Thoracic aorta (tissue), 2 donors: ENCODE measurements at regions not wholly inside any gene's neighbourhood (a gene's known extent, or its start where the extent isn't known, plus 50 kb on each side); places are given as distances from the start of the nearest gene placed in this dataset.

ENCODE experiments used
- ATAC-seq: fragments of 150-250 bp; one replicate; pipeline ENCODE4 v1.8.0; 2017; ENCODE audit warnings: low read depth; ENCODE audit not compliant: insufficient number of reproducible peaks, low FRiP score
- DNase-seq: peaks from one replicate; pipeline ENCODE4 v3.0.0-alpha.2; 2020; ENCODE audit warnings: low spot score
- H3K27ac ChIP-seq, 2 donors: fragments of 200-600 bp; sonication (generic); 1 replicate in 1 of 2; 2 replicates in 1 of 2; pipeline ENCODE4 v1.5.1; 2016; ENCODE audit warnings: mild to moderate bottlenecking in 2 of 2, moderate library complexity in 2 of 2
- H3K27me3 ChIP-seq: fragments of 200-600 bp; sonication (generic); replicated peaks from 2 replicates; pipeline ENCODE4 v1.6.0; 2016; ENCODE audit warnings: mild to moderate bottlenecking; ENCODE audit not compliant: insufficient read depth
- H3K36me3 ChIP-seq: fragments of 200-600 bp; sonication (generic); one replicate; pipeline ENCODE4 v1.5.1; 2016
- H3K4me1 ChIP-seq, 2 donors: fragments of 200-600 bp; sonication (generic); 1 replicate in 1 of 2; 2 replicates in 1 of 2; pipeline versions ENCODE4 v1.5.1 to v1.6.0; 2016; ENCODE audit warnings: low read depth in 2 of 2, mild to moderate bottlenecking in 1 of 2; ENCODE audit not compliant: control insufficient read depth in 1 of 2
- H3K4me3 ChIP-seq: fragments of 200-600 bp; sonication (generic); 2 replicates; pipeline ENCODE4 v1.5.1; 2016; ENCODE audit warnings: mild to moderate bottlenecking
- H3K9me3 ChIP-seq: fragments of 200-600 bp; sonication (generic); 2 replicates; pipeline ENCODE4 v1.5.1; 2016
- TF ChIP-seq, protein P1 (sequence below): fragments of 200-600 bp; sonication (generic); IDR thresholded peaks from one replicate; pipeline ENCODE4 v1.5.1; 2019; ENCODE audit warnings: antibody characterized with exemption

DNA sequence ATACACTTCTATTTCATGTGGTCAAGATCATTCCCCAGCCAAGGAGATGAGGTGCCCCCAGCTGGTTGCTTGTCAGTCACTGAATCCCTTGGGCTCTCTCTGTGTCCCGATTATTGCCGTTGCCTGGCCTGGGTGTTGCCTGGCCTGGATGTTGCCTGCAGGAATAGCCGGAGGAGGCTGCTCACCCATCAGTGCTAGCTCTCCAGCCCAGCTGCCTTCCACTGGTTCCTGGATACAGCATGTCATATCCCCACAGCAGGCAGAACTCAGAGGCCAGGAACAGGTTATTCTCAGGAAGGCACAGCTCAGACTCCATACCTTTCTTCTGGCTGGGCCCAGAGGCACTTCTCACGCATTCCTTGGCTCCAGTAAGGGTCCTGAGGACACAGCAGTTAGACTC, 542.1 kb upstream of the MGMT start:
- Histone ChIP-seq H3K9me3 (no peaks in the 10 kb centered on the region), H3K27me3 (no peaks in the 10 kb centered on the region), H3K4me3 (no peak overlapping the region), H3K27ac (no peak overlapping the region), H3K4me1 (peaks cover 0 to 7% of the 10 kb centered on the region in 2 donors), H3K36me3 (no peaks in the 10 kb centered on the region)
- TF ChIP-seq, protein P1, sequence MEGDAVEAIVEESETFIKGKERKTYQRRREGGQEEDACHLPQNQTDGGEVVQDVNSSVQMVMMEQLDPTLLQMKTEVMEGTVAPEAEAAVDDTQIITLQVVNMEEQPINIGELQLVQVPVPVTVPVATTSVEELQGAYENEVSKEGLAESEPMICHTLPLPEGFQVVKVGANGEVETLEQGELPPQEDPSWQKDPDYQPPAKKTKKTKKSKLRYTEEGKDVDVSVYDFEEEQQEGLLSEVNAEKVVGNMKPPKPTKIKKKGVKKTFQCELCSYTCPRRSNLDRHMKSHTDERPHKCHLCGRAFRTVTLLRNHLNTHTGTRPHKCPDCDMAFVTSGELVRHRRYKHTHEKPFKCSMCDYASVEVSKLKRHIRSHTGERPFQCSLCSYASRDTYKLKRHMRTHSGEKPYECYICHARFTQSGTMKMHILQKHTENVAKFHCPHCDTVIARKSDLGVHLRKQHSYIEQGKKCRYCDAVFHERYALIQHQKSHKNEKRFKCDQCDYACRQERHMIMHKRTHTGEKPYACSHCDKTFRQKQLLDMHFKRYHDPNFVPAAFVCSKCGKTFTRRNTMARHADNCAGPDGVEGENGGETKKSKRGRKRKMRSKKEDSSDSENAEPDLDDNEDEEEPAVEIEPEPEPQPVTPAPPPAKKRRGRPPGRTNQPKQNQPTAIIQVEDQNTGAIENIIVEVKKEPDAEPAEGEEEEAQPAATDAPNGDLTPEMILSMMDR: no peak
- ATAC-seq: no peak
- DNase-seq: no peak

DNA sequence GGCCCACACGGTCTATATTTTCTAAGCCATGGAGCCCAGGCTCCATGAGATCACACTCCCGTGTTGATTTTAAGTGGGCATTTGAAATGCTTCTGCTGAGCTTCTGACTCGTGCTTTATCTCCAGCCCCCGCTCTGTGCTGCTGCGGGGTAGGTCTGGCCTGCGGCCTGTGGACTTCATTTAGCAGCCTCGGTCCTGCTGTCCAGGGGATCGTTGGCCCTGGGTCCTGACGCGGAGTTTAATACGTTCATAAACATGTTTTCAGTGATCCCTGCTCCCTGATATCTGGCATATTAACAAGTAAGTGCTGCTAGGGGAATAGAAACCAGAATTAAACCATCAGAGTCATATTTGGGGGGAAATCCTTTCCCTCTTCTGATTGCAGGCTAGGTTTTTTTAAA, 540.3 kb upstream of the MGMT start:
- H3K4me1 ChIP-seq: peaks cover 0 to 7% of the 10 kb centered on the region in 2 donors
- H3K36me3 ChIP-seq: no peaks in the 10 kb centered on the region
- H3K9me3 ChIP-seq: no peaks in the 10 kb centered on the region
- no peaks in the 10 kb centered on the region for H3K27me3 ChIP-seq
- DNase-seq (no peak), ATAC-seq (no peak)
- no peak overlapping the region for H3K4me3 ChIP-seq
- TF ChIP-seq, protein P1: no peak
- H3K27ac ChIP-seq: no peak overlapping the region

DNA sequence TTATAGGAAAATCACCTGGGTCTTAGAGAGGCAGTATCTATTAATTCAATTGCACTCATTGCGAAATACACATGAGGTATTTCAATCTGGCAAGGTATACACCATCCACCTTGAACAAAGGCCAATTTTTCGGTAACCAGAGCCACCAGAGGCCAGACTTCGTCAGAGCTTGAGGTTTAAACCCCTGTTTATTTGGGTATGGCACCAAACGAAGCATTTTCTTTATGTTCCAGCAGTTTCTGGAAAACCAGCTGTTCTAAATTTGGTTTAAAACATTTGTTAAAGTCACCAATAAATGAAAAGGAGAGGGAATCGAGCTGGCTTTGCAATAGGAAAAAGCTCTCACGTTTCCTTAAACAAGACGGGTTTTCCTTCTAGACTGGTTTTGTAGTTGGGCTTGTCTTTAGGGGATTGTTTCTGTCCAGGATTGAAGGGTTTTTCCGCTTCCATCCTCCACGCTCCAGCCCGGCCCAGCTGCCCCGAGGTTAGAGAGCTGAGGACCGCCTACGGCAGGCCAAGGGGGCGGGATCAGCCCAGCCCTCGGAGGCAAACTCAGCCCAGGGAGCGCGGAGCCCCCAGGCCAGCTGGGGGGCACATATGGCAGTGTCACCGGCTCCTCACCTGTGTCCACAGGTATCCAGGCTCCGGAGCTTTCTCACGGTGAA, 539.4 kb upstream of the MGMT start:
- Histone ChIP-seq H3K4me3 (no peak overlapping the region), H3K9me3 (no peaks in the 10 kb centered on the region), H3K27me3 (no peaks in the 10 kb centered on the region), H3K4me1 (peaks cover 0 to 7% of the 10 kb centered on the region in 2 donors), H3K27ac (no peak overlapping the region), H3K36me3 (no peaks in the 10 kb centered on the region)
- TF ChIP-seq, protein P1: no peak
- ATAC-seq: no peak
- DNase-seq: no peak

DNA sequence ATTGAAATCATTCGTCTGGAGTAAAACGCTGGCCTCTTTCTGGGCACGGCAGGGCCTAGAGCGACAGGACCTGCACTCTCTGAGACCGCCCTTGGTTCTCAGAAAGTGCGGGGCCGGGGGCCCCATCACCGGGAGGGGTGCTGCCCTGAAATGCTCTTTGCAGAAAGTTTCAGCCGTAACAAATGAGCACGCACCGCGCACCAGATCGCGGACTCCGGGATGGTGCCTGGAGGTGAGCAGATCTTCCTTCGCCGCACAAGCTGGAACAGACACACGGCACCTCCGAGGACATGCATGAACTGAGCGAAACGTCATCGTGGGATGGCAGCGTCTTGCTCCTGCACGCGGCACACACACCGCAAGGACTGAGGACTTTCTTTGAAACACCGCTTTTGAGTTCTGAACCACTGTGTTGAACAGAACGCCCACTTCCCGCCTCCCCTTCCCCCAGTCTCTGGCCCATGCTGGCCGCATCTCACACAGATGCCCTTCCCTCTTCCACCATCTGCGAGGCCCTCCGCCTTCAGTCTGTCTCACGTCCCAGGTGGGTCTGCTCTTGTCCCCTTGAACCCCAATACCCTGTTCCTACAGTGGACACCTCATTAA, 538.7 kb upstream of the MGMT start:
- Histone ChIP-seq H3K4me3 (no peak overlapping the region), H3K27me3 (no peaks in the 10 kb centered on the region), H3K4me1 (peaks cover 0 to 7% of the 10 kb centered on the region in 2 donors), H3K9me3 (no peaks in the 10 kb centered on the region), H3K36me3 (no peaks in the 10 kb centered on the region), H3K27ac (no peak overlapping the region)
- no peak for DNase-seq
- TF ChIP-seq, protein P1: no peak
- ATAC-seq: no peak

DNA sequence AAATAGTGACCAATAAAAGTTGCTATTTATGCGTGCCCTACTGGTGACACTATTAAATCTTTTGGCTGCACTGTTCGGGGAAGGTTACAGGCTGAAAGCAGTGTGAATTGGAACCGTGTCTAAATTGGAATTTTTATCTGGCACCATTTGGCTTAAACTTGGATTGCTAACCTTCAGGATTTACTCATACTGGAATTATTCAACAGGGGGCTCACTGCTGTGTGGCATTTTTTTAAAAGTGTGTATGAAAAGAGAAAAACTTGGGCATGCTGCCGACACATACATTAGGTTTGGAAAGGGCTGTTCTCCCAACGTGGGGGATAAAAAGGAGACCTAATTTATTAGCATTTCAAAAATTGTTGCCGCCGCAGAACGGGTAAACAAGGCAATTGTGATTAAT, 537.9 kb upstream of the MGMT start:
- no peak for DNase-seq
- Histone ChIP-seq H3K9me3 (no peaks in the 10 kb centered on the region), H3K27ac (no peak overlapping the region), H3K4me3 (no peak overlapping the region), H3K27me3 (no peaks in the 10 kb centered on the region), H3K4me1 (peaks cover 0 to 7% of the 10 kb centered on the region in 2 donors), H3K36me3 (no peaks in the 10 kb centered on the region)
- ATAC-seq: no peak
- TF ChIP-seq, protein P1: no peak
